AG10803 (cell line): ENCODE measurements at regions not wholly inside any gene's neighbourhood (a gene's known extent, or its start where the extent isn't known, plus 50 kb on each side); places are given as distances from the start of the nearest gene placed in this dataset.
"Not testable (repeated sequence)": the region's sequence is repeated elsewhere in the genome, so short reads cannot be mapped to it uniquely, and the experiment has no call there.

Experiments
- DNase-seq: peaks from one replicate; pipeline ENCODE4 v3.0.0; 2010; ENCODE audit warnings: low read depth
- H3K4me3 ChIP-seq: 2 replicates; pipeline ENCODE4 v1.5.1; 2011; ENCODE audit warnings: mild to moderate bottlenecking, low read length, control low read depth
- CTCF ChIP-seq: conservative IDR thresholded peaks from 2 replicates; pipeline ENCODE4 v1.5.1; 2011; ENCODE audit warnings: mild to moderate bottlenecking, low read length, control low read depth, inconsistent platforms

GRCh38 chr6:27785294-27785693, 126.9 kb downstream of the OR2B2 start:
- no peak for TF ChIP-seq CTCF
- no peak for DNase-seq
- H3K4me3 ChIP-seq: no peak overlapping the region

- no peak for DNase-seq
- H3K4me3 ChIP-seq: no peak overlapping the region
- no peak for TF ChIP-seq CTCF
Measured at GRCh38 chr6:27782748-27783147, 129.4 kb downstream of the OR2B2 start.

GRCh38 chr6:27778625-27779417, 133.4 kb downstream of the OR2B2 start:
- DNase-seq: no peak
- TF ChIP-seq CTCF: no peak
- H3K4me3 ChIP-seq: no peak overlapping the region

GRCh38 chr6:27777614-27778355, 134.4 kb downstream of the OR2B2 start:
- no peak for DNase-seq
- no peak overlapping the region for H3K4me3 ChIP-seq
- TF ChIP-seq CTCF: no peak

- no peak overlapping the region for H3K4me3 ChIP-seq
- TF ChIP-seq CTCF: no peak
- no peak for DNase-seq
Measured at GRCh38 chr6:27777126-27777525, 135.1 kb downstream of the OR2B2 start.

- DNase-seq: no peak
- no peak overlapping the region for H3K4me3 ChIP-seq
- TF ChIP-seq CTCF: no peak
Measured at GRCh38 chr6:27776504-27776903, 135.7 kb downstream of the OR2B2 start.

GRCh38 chr6:27775796-27776184, 136.4 kb downstream of the OR2B2 start:
- H3K4me3 ChIP-seq: no peak overlapping the region
- TF ChIP-seq CTCF: no peak
- no peak for DNase-seq

- H3K4me3 ChIP-seq, DNase-seq: not testable (repeated sequence)
Measured at GRCh38 chr6:27775138-27775795, 136.9 kb downstream of the OR2B2 start.

- not testable (repeated sequence) for DNase-seq, H3K4me3 ChIP-seq
Measured at GRCh38 chr6:27774264-27774600, 138.0 kb downstream of the OR2B2 start.
